GM19438 (cell line): ENCODE measurements at regions not wholly inside any gene's neighbourhood (a gene's known extent, or its start where the extent isn't known, plus 50 kb on each side); places are given as distances from the start of the nearest gene placed in this dataset.

Experiments used
- ATAC-seq: cut with Tn5 transposase; IDR thresholded peaks from one replicate; pipeline ENCODE4 v1.9.1; 2021; ENCODE audit warnings: low read depth; ENCODE audit not compliant: unreplicated experiment

DNA sequence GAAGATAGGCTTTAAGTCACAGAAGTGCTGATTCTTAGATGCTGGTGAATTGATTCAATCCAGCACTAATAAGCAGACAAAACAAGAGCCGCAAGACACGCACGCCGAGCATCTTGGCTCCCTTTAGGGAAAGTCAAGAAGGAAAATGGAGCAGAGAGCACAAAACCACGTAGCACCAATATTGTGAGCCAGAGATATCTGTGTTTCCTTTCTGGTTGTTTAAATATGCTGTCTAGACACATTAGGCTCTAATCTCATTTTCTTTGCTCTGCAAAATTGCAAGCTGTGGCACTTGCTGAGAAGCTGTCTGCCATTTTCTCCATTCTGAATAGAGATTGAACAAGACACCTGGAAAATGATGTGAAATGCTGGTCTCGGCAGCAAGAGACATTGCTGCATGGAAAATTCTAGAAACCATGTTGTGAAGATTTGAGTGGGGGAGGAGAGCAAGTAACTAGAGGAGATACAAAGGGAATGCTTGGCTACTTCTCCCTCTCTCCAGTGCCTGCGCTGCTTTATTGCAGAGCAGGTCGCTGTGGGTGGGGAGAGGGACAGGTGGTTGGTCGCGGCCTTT, 336.3 kb downstream of the MED10 start:
- no peak for ATAC-seq

DNA sequence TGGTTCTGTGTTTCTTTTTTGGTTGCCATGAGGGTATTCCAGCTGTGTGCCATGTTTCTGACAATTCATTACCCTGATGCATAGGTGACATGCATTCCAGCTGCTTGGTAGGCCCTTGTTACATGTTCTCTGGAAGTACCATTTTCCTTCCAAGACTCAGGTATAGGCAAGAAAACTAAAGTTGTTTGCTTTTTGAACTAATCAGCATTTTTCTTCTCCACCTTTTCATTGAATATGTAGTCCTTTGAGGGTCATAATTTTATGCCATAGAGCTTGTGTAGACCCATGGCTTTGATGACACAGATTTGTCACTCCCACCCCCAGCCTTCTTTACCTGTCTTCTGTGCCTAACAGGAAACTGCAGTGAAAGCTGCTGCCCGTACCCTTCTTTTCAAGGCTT, 339.2 kb downstream of the MED10 start:
- no peak for ATAC-seq

DNA sequence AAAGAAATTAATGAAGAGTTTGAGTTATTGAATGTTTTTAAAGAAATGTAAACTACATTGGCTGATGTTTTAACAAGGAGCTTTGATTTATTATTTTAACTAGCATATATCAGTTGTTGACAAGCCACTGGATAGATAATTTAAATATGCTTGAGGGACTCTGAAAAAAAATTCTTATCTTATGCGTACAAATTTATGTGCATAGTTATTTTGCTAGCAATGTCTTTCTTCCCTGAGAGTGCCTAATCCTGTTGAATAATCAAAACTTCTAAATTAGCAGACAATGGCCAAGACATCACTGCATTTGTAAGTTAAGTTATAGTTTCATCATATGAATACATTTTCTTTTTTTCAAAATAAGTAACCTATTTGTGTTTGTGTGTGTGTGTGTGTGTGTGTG, 342.3 kb downstream of the MED10 start:
- ATAC-seq: no peak

DNA sequence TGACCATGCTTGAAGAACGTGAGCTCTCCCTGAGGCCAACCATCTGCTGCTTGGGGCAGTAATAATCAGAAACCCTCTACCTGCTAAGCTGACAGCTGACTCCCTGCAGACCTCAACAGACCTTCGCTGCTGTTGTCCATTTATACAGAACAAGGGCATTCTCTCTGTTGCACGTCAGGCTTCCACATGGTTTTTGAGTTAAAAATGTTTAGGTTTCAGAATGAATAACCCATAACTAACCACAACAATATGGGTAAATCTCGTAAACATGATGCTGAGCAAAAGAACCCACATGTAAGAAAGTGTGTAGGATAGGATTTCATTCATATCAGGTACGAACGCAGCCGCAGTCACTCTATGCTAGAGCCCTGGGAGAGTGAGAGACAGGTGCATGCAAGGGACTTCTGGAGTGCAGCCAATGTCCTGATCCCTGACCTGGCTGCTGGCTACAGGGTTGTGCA, 348.5 kb downstream of the MED10 start:
- ATAC-seq: no peak

DNA sequence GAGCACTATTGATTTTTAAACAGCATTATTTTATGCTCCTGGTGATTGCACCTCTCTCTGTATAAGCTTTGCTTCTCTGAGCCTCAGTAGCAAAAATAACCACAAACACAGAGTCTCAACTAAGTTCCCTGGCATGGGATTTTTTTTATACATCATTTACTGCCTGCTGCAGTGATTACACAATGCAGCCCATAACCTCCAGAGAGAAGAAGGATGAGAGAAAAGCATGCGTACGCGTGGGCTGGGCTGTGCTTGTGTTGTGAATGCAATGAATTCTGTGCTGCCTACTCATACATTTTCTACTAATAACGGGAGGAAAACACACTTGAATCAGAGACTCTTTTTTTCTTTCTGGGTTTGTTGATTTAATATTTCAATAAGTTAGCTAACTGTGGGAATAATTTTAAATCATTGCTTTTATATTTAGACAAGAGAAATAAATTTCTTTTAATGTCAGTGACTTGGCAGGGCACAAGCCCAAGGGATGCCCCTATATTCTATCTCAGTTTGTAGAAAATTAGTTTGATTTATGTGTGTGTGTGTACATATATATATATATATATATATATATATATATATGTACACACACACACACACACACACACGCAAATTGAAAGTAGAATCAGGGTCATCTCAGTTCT, 351.5 kb downstream of the MED10 start:
- ATAC-seq: no peak

DNA sequence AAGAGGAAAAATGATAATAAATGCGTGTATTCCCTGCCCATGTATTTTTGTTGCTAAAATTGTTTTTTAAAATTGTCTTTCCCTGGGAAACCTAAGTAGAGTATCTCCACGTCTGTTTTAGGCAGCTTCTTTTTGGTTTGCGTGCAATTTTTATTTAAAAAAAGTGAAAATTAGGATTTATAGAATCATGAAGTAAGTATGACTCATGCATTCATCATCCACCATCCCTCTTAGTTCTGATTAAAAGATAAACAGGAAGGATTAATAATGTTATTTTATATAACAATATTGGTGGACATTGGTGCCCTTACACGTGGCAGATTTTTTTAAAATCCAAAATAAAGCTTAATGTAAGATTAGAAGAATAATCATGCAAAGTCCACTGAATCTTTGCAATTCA, 358.7 kb downstream of the MED10 start:
- ATAC-seq: no peak

DNA sequence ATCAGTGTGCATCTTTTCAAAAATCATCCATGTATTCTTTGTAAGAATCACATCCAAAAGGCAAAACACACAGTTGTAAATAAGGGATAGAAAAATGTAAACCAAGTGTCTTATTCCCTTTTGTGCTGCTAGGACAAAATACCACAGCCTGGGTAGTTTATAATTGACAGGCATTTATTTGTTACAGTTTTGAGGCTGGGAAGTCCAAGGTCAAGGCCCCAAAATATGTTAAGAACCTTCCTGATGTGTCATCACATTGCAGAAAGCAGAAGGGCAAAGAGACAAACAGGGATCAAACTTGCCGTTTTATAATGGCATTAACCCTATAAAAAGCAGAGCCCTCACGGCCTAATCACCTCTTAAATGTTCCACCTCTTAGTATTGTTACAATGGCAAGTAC, 364.8 kb downstream of the MED10 start:
- no peak for ATAC-seq

DNA sequence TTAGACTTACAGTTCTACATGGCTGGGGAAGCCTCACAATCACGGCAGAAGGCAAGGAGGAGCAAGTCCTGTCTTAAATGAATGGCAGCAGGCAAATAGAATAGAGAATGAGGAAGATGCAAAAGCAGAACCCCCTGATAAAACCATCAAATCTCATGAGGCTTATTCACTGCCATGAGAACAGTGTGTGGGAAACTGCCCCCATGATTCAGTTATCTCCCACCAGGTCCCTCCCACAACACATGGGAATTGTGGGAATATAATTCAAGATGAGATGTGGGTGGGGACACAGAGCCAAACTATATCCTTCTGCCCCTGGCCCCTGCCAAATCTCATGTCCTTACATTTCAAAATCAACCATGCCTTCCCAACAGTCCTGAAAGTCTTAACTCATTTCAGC, 367.1 kb downstream of the MED10 start:
- ATAC-seq: no peak

DNA sequence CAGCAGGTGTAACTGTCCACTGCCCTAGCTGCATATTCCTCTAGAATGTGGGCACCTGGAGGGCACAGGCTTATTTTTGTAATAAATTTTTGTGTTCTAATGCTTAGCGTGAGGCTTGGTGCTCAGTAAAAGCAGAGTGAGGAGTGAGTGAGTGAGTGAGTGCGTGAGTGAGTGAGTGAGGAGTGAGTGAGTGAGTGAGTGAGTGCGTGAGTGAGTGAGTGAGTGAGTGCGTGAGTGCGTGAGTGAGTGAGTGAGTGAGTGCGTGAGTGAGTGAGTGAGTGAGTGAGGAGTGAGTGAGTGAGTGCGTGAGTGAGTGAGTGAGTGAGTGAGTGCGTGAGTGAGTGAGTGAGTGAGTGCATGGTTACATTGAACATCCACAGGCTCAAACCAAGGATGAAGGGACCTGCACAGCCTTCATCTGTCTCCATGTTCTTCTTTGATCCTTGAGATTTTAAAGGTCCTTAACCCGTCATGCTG, 371.5 kb downstream of the MED10 start:
- no peak for ATAC-seq

DNA sequence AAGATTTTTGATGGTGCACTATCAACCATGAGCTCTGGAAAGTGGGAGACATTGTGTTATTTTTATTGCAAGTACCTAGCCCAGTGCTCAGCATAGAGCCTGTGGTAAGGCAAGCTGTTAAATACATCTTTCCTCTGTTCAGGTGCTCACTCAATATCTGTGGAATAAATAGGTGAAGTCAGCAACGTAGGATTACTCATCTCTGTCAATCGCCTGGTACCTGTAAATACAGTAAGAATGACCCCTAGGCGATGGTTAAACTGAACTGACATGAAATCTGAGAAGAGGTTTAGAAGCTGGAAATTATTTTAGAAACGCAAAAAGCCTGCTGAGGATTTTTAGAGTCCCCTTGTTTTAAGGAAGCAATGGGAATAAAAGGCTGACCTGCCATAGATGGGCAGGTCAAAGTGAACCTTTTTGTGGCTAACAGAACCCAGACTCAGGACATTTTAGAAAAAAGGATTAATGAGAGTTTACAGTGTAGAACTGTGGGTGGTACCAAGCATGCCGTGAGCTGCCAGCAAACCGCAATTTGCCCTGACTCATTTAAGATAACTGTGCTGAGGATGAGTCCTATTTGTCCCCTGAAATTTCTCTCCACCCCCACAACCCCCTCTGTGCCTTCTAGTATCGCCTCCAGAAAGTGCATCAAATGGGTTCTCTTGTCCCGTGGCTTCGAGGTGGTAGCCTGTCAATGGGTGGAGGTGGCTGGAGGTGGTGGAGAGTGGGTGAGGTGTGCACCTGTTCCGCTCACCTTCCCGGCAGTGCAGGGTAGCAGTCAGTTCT, 375.1 kb downstream of the MED10 start:
- no peak for ATAC-seq

DNA sequence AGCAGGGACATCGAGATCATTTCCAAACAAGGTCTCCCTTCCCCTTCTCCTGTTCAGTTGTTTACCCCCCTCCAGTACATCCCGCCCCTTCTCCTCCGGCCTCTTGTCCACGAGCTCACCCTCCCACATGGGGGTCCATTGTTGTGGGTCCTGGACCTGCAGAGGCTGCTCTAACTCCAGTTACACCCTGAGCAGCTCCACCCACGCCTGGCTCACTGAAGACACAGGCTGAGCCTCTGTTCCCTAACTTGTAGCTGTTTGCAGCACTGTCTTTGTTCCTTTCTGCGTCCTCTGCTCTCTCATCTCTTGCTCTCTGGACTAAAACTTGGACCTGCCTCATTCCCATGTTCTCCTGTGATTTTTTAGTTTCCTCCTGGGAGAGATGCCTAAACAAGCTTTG, 377.5 kb downstream of the MED10 start:
- ATAC-seq: no peak

DNA sequence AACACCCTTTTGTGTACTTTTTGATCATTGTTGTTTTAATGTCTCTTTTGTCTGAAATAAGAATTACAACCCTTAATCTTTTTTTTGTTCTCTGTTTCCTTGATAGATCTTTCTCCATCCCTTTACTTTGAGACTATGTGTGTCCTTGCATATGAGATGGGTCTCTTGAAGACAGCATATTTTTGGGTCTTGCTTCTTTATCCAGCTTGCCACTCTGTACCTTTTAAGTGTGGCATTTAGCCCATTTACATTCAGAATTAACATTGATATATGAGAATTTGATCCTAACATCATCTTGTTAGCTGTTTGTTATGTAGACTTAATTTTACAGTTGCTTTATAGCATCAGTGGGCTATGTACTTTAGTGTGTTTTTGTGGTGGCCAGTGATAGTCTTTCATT, 382.5 kb downstream of the MED10 start:
- no peak for ATAC-seq

DNA sequence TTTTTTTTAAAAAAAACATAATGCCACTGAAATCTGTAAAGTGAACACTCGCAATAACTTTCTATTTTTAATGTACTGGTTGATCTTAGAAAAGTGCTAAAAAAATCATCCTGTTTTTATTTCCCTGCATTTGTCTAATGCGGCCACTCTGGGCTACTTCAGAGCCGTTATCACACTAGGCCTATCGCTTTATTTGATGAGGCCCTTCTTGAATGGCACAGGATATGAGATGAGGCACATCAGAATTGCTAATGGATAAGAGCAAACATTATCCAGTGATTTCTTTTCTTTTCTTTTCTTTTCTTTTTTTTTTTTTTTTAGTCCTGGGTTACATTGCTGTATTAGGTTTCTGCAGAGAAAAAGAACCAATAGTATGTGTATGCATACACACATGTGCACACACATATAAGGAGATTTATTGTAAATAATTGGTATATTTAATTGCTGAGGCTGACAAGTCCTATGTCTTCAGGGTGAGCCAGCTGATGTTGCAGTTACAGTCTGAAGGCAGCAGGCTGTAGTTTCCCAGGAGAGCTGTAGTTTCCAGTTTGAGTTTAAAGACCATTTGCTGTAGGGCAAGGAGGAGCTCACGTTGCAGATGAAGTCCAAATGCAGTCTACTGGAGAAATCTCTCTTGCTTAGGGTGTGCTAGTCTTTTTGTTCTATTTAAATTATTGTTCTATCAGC, 391.7 kb downstream of the MED10 start:
- no peak for ATAC-seq

DNA sequence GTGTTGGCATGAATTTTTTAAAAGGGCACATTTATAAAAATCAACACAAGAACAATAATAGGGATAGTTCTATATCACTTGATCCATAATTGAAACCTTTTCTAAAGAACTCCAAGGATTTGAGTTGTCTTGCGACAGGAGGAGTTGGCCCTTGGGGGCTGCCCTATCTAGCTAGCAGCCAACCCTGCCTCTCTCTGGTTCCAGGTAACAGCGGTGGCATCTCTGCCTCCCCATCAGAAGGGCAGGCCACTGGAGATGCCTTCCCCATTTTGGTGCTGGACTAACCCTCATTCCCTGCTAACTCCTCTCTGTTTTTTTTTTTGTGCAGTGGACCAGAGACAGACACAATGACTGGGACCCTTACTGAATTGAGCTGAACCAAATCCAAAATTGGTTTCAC, 393.0 kb downstream of the MED10 start:
- ATAC-seq: no peak

DNA sequence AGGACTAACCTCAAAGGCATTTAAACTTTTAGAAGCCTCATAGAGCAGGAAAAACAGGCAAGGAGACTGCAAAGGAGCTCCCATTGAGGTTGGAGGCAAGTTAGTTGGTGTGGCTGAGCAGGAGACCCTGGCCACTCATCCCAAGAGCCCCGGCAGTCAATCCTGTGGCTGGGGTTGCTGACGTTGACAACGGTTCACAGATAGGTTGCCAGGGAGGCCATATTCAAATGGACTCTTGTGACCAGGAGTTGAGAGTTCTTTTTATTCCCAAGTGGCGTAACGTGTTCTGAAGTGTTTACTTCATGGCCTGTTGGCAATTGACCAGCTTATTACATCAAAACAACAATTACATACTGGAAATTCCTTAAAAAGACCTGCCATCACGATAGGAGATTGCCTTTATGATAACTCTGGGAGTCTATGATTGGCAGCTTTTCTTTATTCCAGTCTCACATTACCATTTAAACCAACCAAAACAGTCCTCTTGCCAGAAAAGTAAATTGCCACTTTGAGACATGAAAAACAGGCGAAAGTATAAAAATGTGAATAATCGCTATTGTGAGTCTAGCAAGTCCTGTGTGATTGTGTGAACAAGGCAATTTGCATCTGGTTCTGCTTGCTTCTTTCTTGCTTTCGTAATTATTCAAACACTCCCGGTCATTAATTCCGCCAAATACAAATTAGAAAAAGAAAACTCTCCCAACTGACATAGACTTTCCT, 394.9 kb downstream of the MED10 start:
- ATAC-seq: no peak

DNA sequence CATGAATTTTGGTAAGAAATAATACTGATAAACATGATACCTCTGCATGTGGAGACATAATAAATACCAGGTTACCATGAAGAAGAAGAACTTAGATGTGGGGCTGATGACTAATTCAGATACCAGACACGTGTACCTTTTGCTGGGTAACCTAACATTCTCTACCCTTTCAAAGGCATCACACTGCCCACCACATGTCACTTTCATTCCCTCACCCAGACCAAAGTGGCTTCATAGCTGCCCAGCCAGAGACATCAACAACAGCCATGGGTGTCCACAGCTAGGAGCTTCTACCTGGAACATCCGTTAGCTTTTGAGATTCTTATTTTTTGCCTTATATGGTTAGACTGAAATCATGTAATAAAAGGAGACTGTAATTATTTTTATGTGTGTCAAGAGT, 396.8 kb downstream of the MED10 start:
- no peak for ATAC-seq

DNA sequence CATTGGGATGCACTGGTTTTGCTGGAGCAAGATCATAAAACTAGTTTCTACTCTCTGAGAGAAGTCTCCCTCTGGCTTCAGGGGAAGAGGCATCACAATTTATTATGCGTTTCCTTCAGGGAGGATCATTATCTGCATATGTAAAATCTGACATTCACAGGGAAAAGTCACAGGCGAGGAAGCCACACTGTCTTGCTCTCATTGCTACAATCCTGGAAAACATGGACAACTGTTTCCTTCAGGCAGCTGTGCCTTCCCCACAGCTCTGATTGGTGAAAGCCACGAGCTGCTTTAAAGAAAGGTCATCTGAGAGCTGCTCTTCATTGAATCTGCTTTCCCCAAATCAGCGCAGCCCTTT, 397.8 kb downstream of the MED10 start:
- ATAC-seq: no peak

DNA sequence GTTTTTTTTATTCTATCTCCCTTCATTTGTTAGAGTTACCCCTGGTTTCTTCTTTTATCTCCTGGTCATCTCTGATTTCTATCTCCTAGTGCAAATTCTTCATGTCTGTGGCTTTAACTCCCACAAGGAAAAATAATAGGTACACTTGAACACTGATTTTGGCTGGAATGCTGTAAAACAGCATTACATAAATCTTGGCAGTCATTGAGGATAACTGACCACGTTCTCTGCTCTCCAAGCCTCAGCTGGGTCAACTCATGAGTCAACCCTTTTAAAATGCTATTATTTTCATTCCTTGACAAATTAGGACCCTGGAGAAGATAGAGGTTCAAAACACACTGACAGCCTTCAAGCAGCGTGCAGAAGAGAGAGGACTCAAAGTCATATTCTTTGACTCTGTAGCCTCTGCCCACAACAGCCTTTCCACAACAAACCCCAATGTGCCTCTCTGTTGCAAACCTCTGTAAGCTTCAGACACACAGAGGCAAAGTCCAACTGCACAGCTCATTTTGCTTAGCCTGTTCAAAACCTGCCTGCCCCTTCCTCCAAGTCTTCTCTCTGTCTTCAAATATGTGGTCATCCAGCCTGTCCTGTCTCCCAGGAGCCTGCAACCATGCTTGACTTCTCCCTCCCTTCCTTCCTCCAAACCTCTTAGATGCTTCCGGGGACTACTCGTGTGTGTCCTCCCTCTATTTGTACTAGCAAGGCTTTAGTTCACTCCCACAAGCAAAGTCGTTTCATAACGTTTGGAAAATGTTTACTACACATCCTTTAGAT, 398.4 kb downstream of the MED10 start:
- no peak for ATAC-seq

DNA sequence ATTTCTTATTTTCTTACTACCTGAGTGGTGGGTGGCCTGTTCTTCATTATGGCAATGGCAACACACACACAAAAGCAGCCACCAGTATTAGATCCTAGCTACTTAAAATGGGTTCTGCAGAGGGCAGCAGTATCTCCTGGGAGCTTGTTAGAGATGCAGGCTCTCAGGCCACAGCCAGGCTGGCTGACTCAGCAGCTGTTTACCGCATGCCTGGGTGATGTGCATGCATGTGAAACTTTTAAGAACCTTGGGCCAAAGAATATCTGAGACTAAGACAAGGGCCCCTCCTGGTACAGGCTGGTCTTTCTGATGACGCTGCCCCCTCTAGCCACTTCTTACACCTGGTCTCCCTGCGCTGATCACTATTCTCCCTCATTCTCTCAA, 399.0 kb downstream of the MED10 start:
- ATAC-seq: no peak
